Keratinocyte (primary cell): ENCODE measurements at regions not wholly inside any gene's neighbourhood (a gene's known extent, or its start where the extent isn't known, plus 50 kb on each side); places are given as distances from the start of the nearest gene placed in this dataset.

ENCODE experiments used
- DNase-seq: peaks from one replicate; pipeline ENCODE4 v3.0.0-alpha.2; 2011; ENCODE audit warnings: low read depth, missing footprints, low spot score
- FAIRE-seq: peaks from 2 replicates; lab custom pipeline; 2011; peaks lifted over from hg19 to GRCh38; lab: Jason Lieb, UNC
- H2AFZ ChIP-seq: 2 replicates; pipeline ENCODE4 v1.6.0; 2012; ENCODE audit warnings: low read length, control low read depth, inconsistent platforms; ENCODE audit not compliant: control insufficient read depth
- H3K27ac ChIP-seq: 2 replicates; pipeline ENCODE4 v1.5.1; 2011; ENCODE audit warnings: low read length; ENCODE audit not compliant: control insufficient read depth, insufficient read depth
- H3K27me3 ChIP-seq: 3 replicates; pipeline ENCODE4 v1.6.0; 2011; ENCODE audit warnings: low read length; ENCODE audit not compliant: control insufficient read depth, insufficient read depth; ENCODE audit errors: extremely low read depth
- H3K36me3 ChIP-seq, 2 experiments: 2 replicates in 1 of 2; 3 replicates in 1 of 2; pipeline ENCODE4 v1.5.1; 2011; ENCODE audit warnings: low read length in 2 of 2, mild to moderate bottlenecking in 1 of 2; ENCODE audit not compliant: control insufficient read depth in 2 of 2, insufficient read depth in 2 of 2; ENCODE audit errors: extremely low read depth in 1 of 2
- H3K4me1 ChIP-seq: 3 replicates; pipeline ENCODE4 v1.5.1; 2011; ENCODE audit warnings: low read length; ENCODE audit not compliant: control insufficient read depth, insufficient read depth; ENCODE audit errors: extremely low read depth
- H3K4me2 ChIP-seq: 3 replicates; pipeline ENCODE4 v1.6.0; 2011; ENCODE audit warnings: low read depth, low read length; ENCODE audit not compliant: control insufficient read depth, insufficient read depth; ENCODE audit errors: extremely low read depth
- H3K4me3 ChIP-seq, 3 experiments: fragments of 200-600 bp in 1 of 3; sonication (generic) in 1 of 3; 2 replicates in 2 of 3; 3 replicates in 1 of 3; pipeline ENCODE4 v1.5.1; 2011 to 2016; ENCODE audit warnings: low read length in 3 of 3, mild to moderate bottlenecking in 3 of 3, control low read depth in 2 of 3, inconsistent platforms in 1 of 3, low read depth in 1 of 3, mixed read lengths in 1 of 3, mixed run types in 1 of 3, moderate library complexity in 1 of 3; ENCODE audit not compliant: control insufficient read depth in 2 of 3, insufficient read depth in 2 of 3; ENCODE audit errors: extremely low read depth in 1 of 3
- H3K79me2 ChIP-seq: 2 replicates; pipeline ENCODE4 v1.6.0; 2012; ENCODE audit warnings: low read length; ENCODE audit not compliant: control insufficient read depth, insufficient read depth
- H3K9ac ChIP-seq: 3 replicates; pipeline ENCODE4 v1.6.0; 2011; ENCODE audit warnings: low read length; ENCODE audit not compliant: control insufficient read depth, insufficient read depth; ENCODE audit errors: extremely low read depth
- H3K9me1 ChIP-seq: 3 replicates; pipeline ENCODE4 v1.6.0; 2011; ENCODE audit warnings: low read length; ENCODE audit not compliant: control insufficient read depth, insufficient read depth; ENCODE audit errors: extremely low read depth
- H3K9me3 ChIP-seq: 2 replicates; pipeline ENCODE4 v1.5.1; 2012; ENCODE audit warnings: low read depth, low read length; ENCODE audit not compliant: control insufficient read depth
- H4K20me1 ChIP-seq: 3 replicates; pipeline ENCODE4 v1.6.0; 2011; ENCODE audit warnings: low read length; ENCODE audit not compliant: control insufficient read depth, insufficient read depth; ENCODE audit errors: extremely low read depth
- EZH2 ChIP-seq: IDR thresholded peaks from one replicate; pipeline ENCODE4 v1.6.1; 2012; ENCODE audit warnings: inconsistent platforms, mild to moderate bottlenecking, low read length, moderate library complexity
- dilution Hi-C: fragments of 300-500 bp; cut with MboI; formaldehyde crosslinking; loops from one replicate; pipeline ENCODE4 v1.7.0; 2020; ENCODE audit warnings: low sequenced_read_pairs; ENCODE audit not compliant: extremely low pct_ligation_motif_present
- TF ChIP-seq, protein P1 (sequence below), 3 experiments: IDR thresholded peaks in 1 of 3; conservative IDR thresholded peaks in 1 of 3; optimal IDR thresholded peaks in 1 of 3; 2 replicates in 2 of 3; 3 replicates in 1 of 3; pipeline versions ENCODE3 to v1.5.1; 2011; ENCODE audit warnings: low read length in 3 of 3, mild to moderate bottlenecking in 3 of 3, moderate library complexity in 2 of 3, control low read depth in 1 of 3, inconsistent platforms in 1 of 3; ENCODE audit not compliant: insufficient read depth in 2 of 3; ENCODE audit errors: extremely low read depth in 1 of 3

DNA sequence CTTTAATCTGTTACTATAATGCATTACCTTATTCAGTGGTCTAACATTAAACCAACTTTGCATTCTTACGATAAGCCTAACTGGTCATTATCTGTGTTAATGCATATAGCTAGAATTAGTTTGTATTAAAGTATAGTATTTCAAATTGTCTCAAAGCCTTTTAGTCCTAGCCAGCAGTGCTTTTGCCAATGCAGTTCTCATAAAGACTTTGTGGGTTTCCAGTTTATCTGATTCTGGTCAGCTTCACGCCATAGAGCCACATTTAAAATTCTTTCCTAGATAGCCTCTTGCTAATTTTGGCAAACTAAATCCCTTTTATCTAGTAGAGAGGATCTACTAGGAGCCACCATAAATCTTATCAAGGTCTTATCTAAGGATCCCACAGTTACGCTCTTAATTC lies 78.9 kb upstream of the VASH1 start:
- no peaks in the 10 kb centered on the region for H4K20me1 ChIP-seq
- FAIRE-seq (no peak), DNase-seq (no peak)
- no peaks in the 10 kb centered on the region for H3K9me1 ChIP-seq
- no peaks in the 10 kb centered on the region for H3K36me3 ChIP-seq
- H3K9ac ChIP-seq = no peak overlapping the region
- H3K27me3 ChIP-seq = no peaks in the 10 kb centered on the region
- TF ChIP-seq EZH2 = no peak
- TF ChIP-seq, protein P1, sequence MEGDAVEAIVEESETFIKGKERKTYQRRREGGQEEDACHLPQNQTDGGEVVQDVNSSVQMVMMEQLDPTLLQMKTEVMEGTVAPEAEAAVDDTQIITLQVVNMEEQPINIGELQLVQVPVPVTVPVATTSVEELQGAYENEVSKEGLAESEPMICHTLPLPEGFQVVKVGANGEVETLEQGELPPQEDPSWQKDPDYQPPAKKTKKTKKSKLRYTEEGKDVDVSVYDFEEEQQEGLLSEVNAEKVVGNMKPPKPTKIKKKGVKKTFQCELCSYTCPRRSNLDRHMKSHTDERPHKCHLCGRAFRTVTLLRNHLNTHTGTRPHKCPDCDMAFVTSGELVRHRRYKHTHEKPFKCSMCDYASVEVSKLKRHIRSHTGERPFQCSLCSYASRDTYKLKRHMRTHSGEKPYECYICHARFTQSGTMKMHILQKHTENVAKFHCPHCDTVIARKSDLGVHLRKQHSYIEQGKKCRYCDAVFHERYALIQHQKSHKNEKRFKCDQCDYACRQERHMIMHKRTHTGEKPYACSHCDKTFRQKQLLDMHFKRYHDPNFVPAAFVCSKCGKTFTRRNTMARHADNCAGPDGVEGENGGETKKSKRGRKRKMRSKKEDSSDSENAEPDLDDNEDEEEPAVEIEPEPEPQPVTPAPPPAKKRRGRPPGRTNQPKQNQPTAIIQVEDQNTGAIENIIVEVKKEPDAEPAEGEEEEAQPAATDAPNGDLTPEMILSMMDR (optimal IDR thresholded peaks at IDR 0.05 in 1 of 3, IDR thresholded peaks at IDR 0.05 in 1 of 3, conservative IDR thresholded peaks at IDR 0.05 in 1 of 3; ENCODE audit: extremely low read depth in 1 of 3, insufficient read depth in 2 of 3, low read length in 3 of 3) = no peak
- no peak overlapping the region for H2AFZ ChIP-seq
- H3K4me3 ChIP-seq = no peak overlapping the region
- dilution Hi-C loops = no loop called here
- H3K79me2 ChIP-seq = no peaks in the 10 kb centered on the region
- no peaks in the 10 kb centered on the region for H3K4me1 ChIP-seq
- H3K9me3 ChIP-seq = peaks cover 2% of the 10 kb centered on the region
- no peak overlapping the region for H3K27ac ChIP-seq
- no peak overlapping the region for H3K4me2 ChIP-seq

DNA sequence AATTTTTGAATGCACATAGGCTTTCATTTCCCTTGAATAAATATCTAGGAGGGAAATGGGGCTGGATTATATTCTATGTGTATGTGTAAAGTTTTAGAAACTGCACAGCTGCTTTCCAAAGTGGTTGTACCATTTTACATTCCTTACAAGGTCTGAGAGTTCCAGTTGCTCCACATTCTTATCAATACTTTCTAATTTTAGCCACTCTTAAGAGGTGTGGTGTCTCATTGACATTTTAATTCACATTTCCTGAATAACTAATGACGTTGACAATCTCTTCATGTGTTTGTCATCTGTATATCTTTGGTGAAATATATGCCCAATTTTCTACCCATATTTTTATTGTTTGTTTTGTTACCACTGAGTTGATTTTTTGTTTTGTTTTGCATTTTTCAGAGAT lies 74.6 kb upstream of the VASH1 start:
- H3K4me2 ChIP-seq = no peak overlapping the region
- H3K9me3 ChIP-seq = peaks cover 9% of the 10 kb centered on the region
- no peaks in the 10 kb centered on the region for H4K20me1 ChIP-seq
- H3K4me1 ChIP-seq = no peaks in the 10 kb centered on the region
- H3K4me3 ChIP-seq = no peak overlapping the region
- no peak overlapping the region for H3K9ac ChIP-seq
- H3K27ac ChIP-seq = no peak overlapping the region
- no peaks in the 10 kb centered on the region for H3K27me3 ChIP-seq
- dilution Hi-C loops = no loop called here
- FAIRE-seq (no peak), DNase-seq (no peak)
- no peaks in the 10 kb centered on the region for H3K36me3 ChIP-seq
- H3K79me2 ChIP-seq = no peaks in the 10 kb centered on the region
- H3K9me1 ChIP-seq = no peaks in the 10 kb centered on the region
- no peak overlapping the region for H2AFZ ChIP-seq
- no peak for TF ChIP-seq EZH2
- TF ChIP-seq, protein P1 (optimal IDR thresholded peaks at IDR 0.05 in 1 of 3, IDR thresholded peaks at IDR 0.05 in 1 of 3, conservative IDR thresholded peaks at IDR 0.05 in 1 of 3; ENCODE audit: extremely low read depth in 1 of 3, insufficient read depth in 2 of 3, low read length in 3 of 3) = no peak
